ENCODE measurements at regions not wholly inside any gene's neighbourhood (a gene's known extent, or its start where the extent isn't known, plus 50 kb on each side); places are given as distances from the start of the nearest gene placed in this dataset.

DNA sequence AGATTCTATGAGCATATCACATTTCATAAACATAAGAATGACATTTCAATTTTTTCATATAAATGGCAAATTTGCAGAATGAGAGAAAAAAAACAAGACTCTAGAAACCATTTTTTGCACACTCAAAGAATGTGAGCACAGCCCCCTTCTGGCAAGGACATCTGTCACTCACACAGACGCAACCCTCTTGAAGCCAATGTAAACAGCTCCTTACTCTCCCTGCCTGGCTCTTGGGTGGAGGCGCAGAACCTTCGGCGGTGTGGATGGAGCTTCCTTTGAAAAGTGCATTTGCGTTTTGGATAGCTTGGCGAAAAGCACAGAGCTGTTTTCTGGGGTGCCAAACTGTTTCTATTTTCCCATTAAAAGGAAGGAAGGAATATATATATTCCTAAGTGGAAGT is 367.6 kb upstream of the TSHZ3 start:
- TF ChIP-seq, protein P1, sequence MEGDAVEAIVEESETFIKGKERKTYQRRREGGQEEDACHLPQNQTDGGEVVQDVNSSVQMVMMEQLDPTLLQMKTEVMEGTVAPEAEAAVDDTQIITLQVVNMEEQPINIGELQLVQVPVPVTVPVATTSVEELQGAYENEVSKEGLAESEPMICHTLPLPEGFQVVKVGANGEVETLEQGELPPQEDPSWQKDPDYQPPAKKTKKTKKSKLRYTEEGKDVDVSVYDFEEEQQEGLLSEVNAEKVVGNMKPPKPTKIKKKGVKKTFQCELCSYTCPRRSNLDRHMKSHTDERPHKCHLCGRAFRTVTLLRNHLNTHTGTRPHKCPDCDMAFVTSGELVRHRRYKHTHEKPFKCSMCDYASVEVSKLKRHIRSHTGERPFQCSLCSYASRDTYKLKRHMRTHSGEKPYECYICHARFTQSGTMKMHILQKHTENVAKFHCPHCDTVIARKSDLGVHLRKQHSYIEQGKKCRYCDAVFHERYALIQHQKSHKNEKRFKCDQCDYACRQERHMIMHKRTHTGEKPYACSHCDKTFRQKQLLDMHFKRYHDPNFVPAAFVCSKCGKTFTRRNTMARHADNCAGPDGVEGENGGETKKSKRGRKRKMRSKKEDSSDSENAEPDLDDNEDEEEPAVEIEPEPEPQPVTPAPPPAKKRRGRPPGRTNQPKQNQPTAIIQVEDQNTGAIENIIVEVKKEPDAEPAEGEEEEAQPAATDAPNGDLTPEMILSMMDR (IDR thresholded peaks at IDR 0.05; ENCODE audit: borderline replicate concordance, extremely low read depth, insufficient read depth), result no peak
- H3K4me3 ChIP-seq (ENCODE audit: low read length in 3 of 3), result no peak overlapping the region
- FAIRE-seq (no peak), DNase-seq (peak in 1 of 5 donors; percentile 18)
- H3K9ac ChIP-seq (ENCODE audit: low read length in 3 of 3), result no peak overlapping the region
- intact Hi-C loops (cut with DNase I), result no loop called here
- H3K9me3 ChIP-seq (ENCODE audit: control insufficient read depth in 2 of 3, insufficient read depth in 1 of 3, low read length in 3 of 3), result peaks cover 0 to 13% (median 0%) of the 10 kb centered on the region in 3 donors
- no peaks in the 10 kb centered on the region for H3K27me3 ChIP-seq (ENCODE audit: control insufficient read depth, insufficient read depth, low read length)
- no peak overlapping the region for H3K27ac ChIP-seq (ENCODE audit: low read depth in 2 of 2, low read length in 2 of 2)
- H3K36me3 ChIP-seq (ENCODE audit: control insufficient read depth in 2 of 3, insufficient read depth in 3 of 3, low read length in 3 of 3), result no peaks in the 10 kb centered on the region
- H3K4me1 ChIP-seq (ENCODE audit: control insufficient read depth in 2 of 3, insufficient read depth in 2 of 3, low read depth in 1 of 3, low read length in 3 of 3), result no peaks in the 10 kb centered on the region

DNA sequence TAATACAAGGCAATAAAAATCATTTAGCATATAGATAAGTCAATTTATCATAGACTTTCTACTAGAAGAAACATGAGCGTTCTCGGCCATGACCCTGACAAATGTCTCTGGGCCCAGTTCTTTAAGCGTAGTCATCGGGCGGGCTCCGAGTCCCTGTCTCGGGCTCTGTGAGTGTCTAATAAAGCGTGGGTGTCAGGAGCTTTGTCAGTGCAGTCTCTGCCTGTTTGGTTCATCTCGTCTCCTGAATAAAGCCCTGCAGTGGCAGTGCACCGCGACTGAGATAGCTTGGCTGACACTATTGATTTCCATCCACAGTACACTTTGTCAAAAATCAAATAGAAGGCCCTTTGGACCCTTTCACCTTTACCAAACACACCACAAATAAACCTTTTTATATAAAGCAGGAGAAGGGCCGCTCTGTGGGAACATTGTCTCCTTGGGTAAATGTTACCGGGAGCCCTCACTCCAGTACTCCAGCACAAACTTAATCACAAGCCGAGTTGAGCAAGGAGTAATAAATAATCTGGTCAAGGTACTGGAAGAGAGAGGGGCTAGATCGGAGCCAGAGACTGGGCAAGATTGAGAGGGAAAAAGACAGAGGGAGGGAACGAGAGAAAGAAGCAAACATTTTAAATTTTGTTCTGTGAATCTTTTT is 368.2 kb upstream of the TSHZ3 start:
- H3K27me3 ChIP-seq (ENCODE audit: control insufficient read depth, insufficient read depth, low read length), result no peaks in the 10 kb centered on the region
- H3K9me3 ChIP-seq (ENCODE audit: control insufficient read depth in 2 of 3, insufficient read depth in 1 of 3, low read length in 3 of 3), result peaks cover 0 to 13% (median 0%) of the 10 kb centered on the region in 3 donors
- TF ChIP-seq, protein P1 (IDR thresholded peaks at IDR 0.05; ENCODE audit: borderline replicate concordance, extremely low read depth, insufficient read depth), result no peak
- FAIRE-seq (no peak), DNase-seq (peak in 1 of 5 donors; percentile 18)
- H3K27ac ChIP-seq (ENCODE audit: low read depth in 2 of 2, low read length in 2 of 2), result no peak overlapping the region
- no peak overlapping the region for H3K9ac ChIP-seq (ENCODE audit: low read length in 3 of 3)
- no peak overlapping the region for H3K4me3 ChIP-seq (ENCODE audit: low read length in 3 of 3)
- H3K4me1 ChIP-seq (ENCODE audit: control insufficient read depth in 2 of 3, insufficient read depth in 2 of 3, low read depth in 1 of 3, low read length in 3 of 3), result no peaks in the 10 kb centered on the region
- intact Hi-C loops (cut with DNase I), result no loop called here
- no peaks in the 10 kb centered on the region for H3K36me3 ChIP-seq (ENCODE audit: control insufficient read depth in 2 of 3, insufficient read depth in 3 of 3, low read length in 3 of 3)

DNA sequence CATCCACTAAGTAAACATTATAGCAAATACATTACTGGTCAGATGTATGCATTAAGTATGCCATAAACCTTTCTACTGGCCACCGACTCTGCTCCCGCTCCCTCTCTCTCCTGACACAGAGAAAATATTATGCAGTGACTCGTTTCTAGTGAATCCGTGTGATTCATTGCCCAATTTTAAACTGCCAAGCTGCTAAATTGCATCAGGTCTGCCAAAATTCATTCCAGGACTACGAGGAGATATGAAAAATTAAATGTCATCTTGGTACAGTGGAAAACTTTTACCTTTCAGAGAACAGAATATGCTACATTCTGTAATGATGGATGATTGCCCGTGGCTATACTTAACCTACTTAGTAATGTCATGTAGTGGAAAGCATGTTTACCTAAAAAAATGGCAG is 368.8 kb upstream of the TSHZ3 start:
- no peak overlapping the region for H3K4me3 ChIP-seq (ENCODE audit: low read length in 3 of 3)
- H3K27me3 ChIP-seq (ENCODE audit: control insufficient read depth, insufficient read depth, low read length), result no peaks in the 10 kb centered on the region
- TF ChIP-seq, protein P1 (IDR thresholded peaks at IDR 0.05; ENCODE audit: borderline replicate concordance, extremely low read depth, insufficient read depth), result no peak
- FAIRE-seq (no peak), DNase-seq (peak in 1 of 5 donors; percentile 6)
- peaks cover 0 to 7% (median 0%) of the 10 kb centered on the region in 3 donors for H3K9me3 ChIP-seq (ENCODE audit: control insufficient read depth in 2 of 3, insufficient read depth in 1 of 3, low read length in 3 of 3)
- no peak overlapping the region for H3K9ac ChIP-seq (ENCODE audit: low read length in 3 of 3)
- H3K4me1 ChIP-seq (ENCODE audit: control insufficient read depth in 2 of 3, insufficient read depth in 2 of 3, low read depth in 1 of 3, low read length in 3 of 3), result no peaks in the 10 kb centered on the region
- intact Hi-C loops (cut with DNase I), result no loop called here
- no peaks in the 10 kb centered on the region for H3K36me3 ChIP-seq (ENCODE audit: control insufficient read depth in 2 of 3, insufficient read depth in 3 of 3, low read length in 3 of 3)
- H3K27ac ChIP-seq (ENCODE audit: low read depth in 2 of 2, low read length in 2 of 2), result no peak overlapping the region

DNA sequence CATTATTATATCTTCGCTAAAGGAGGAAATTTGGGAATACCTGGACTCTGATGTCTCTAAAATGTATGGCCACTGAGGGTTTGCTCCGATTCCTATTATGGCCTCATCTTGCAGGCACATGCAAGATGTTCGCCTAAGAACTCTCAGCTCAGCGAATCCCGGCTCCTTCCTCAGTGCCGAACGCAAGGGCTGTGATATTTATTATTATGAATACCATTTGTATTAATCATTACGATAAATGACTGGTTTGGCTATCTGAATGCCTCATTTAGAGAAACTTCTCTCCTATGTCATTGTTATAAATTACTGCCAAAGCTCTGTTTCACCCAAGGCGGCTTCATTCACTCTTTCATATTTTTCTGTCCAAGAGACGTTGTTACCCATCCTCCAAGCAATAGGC is 369.7 kb upstream of the TSHZ3 start:
- no peak overlapping the region for H3K4me3 ChIP-seq (ENCODE audit: low read length in 3 of 3)
- FAIRE-seq (no peak), DNase-seq (no peak)
- no peaks in the 10 kb centered on the region for H3K4me1 ChIP-seq (ENCODE audit: control insufficient read depth in 2 of 3, insufficient read depth in 2 of 3, low read depth in 1 of 3, low read length in 3 of 3)
- TF ChIP-seq, protein P1 (IDR thresholded peaks at IDR 0.05; ENCODE audit: borderline replicate concordance, extremely low read depth, insufficient read depth), result no peak
- no peak overlapping the region for H3K27ac ChIP-seq (ENCODE audit: low read depth in 2 of 2, low read length in 2 of 2)
- H3K27me3 ChIP-seq (ENCODE audit: control insufficient read depth, insufficient read depth, low read length), result no peaks in the 10 kb centered on the region
- H3K9me3 ChIP-seq (ENCODE audit: control insufficient read depth in 2 of 3, insufficient read depth in 1 of 3, low read length in 3 of 3), result no peaks in the 10 kb centered on the region
- intact Hi-C loops (cut with DNase I), result no loop called here
- no peaks in the 10 kb centered on the region for H3K36me3 ChIP-seq (ENCODE audit: control insufficient read depth in 2 of 3, insufficient read depth in 3 of 3, low read length in 3 of 3)
- no peak overlapping the region for H3K9ac ChIP-seq (ENCODE audit: low read length in 3 of 3)

Data from kidney (tissue), 13 donors.